ENCODE measurements at regions not wholly inside any gene's neighbourhood (a gene's known extent, or its start where the extent isn't known, plus 50 kb on each side); places are given as distances from the start of the nearest gene placed in this dataset.

GRCh38 chr5:2169850-2170760 lies 287.4 kb upstream of the IRX4 start:
- Mint-ChIP-seq H3K9me3 (no peaks in the 10 kb centered on the region; the same call in 2 of the 3 replicates), H3K4me1 (peaks cover 16% of the 10 kb centered on the region), H3K27ac (no peak overlapping the region), H3K27me3 (ENCODE audit: insufficient read depth, low read depth, poor library complexity) (peaks cover 8% of the 10 kb centered on the region), H3K36me3 (ENCODE audit: low read depth) (no peaks in the 10 kb centered on the region), H3K4me3 (no peak overlapping the region)
- no peaks in the 10 kb centered on the region for H4K20me1 ChIP-seq (replicated peaks; ENCODE audit: insufficient read depth)
- no peaks in the 10 kb centered on the region for H3K27me3 ChIP-seq (ENCODE audit: insufficient read depth)
- no peaks in the 10 kb centered on the region for H3F3A ChIP-seq (replicated peaks; ENCODE audit: low read depth)
- ATAC-seq: peak; percentile 23; the same call in 2 of the 3 replicates
- no peak for TF ChIP-seq STAT1 (IDR thresholded peaks at IDR 0.05; ENCODE audit: unreplicated experiment)
- no peak for TF ChIP-seq REST (IDR thresholded peaks at IDR 0.05; ENCODE audit: unreplicated experiment)
- no peak for TF ChIP-seq ETS1 (IDR thresholded peaks at IDR 0.05)
- no peak for TF ChIP-seq CTCF (conservative IDR thresholded peaks at IDR 0.05; ENCODE audit: low read depth in 2 of 2)
- no peak for TF ChIP-seq ZNF331 (CRISPR knock-in tag; IDR thresholded peaks at IDR 0.05; ENCODE audit: low read depth)
- no peak for TF ChIP-seq EZH2phosphoT487 (IDR thresholded peaks at IDR 0.05; ENCODE audit: unreplicated experiment)
- no peak for TF ChIP-seq EZH2 (IDR thresholded peaks at IDR 0.05; ENCODE audit: low read depth, unreplicated experiment)
- TF ChIP-seq CREB1 (CRISPR knock-in tag; IDR thresholded peaks at IDR 0.05; ENCODE audit: low read depth): no peak
- TF ChIP-seq ZNF114 (CRISPR knock-in tag; IDR thresholded peaks at IDR 0.05): no peak
- no peak for TF ChIP-seq ZNF462 (CRISPR knock-in tag; IDR thresholded peaks at IDR 0.05)
- no peak for TF ChIP-seq JUNB (IDR thresholded peaks at IDR 0.05; ENCODE audit: unreplicated experiment)
- TF ChIP-seq NANOG (IDR thresholded peaks at IDR 0.05; ENCODE audit: borderline replicate concordance): no peak
- no peak for TF ChIP-seq POLR2AphosphoS5 (IDR thresholded peaks at IDR 0.05; ENCODE audit: low read depth)
- DNase-seq (ENCODE audit: low spot score): no peak
- no peaks in the 10 kb centered on the region for H3K36me3 ChIP-seq (ENCODE audit: insufficient read depth)
- H3K27ac ChIP-seq (ENCODE audit: low read depth): no peak overlapping the region
- peaks cover 8% of the 10 kb centered on the region; the same call in 1 of the 2 replicates for H3K4me1 ChIP-seq (ENCODE audit: insufficient read depth)
- H2AFZ ChIP-seq: peak overlapping the region; percentile 19
- no peaks in the 10 kb centered on the region for H3K79me2 ChIP-seq (replicated peaks; ENCODE audit: insufficient read depth)
- no peak overlapping the region for H3K4me2 ChIP-seq
- no peak overlapping the region for H3K4me3 ChIP-seq
- no peaks in the 10 kb centered on the region for H3K9me2 ChIP-seq (ENCODE audit: insufficient read depth)

All from GM23338 (cell line).